Fibroblast of the aortic adventitia (primary cell): ENCODE measurements at regions not wholly inside any gene's neighbourhood (a gene's known extent, or its start where the extent isn't known, plus 50 kb on each side); places are given as distances from the start of the nearest gene placed in this dataset.
A peak's percentile ranks its signal among the peaks of the same experiment; 100 is the strongest.

Experiments
- DNase-seq: peaks from one replicate; pipeline ENCODE4 v3.0.0-alpha.2; 2010; ENCODE audit warnings: low read depth
- H3K4me3 ChIP-seq: 2 replicates; pipeline ENCODE4 v1.5.1; 2011; ENCODE audit warnings: low read depth, mild to moderate bottlenecking, control low read depth, low read length, moderate library complexity
- TF ChIP-seq, protein P1 (sequence below): IDR thresholded peaks from 2 replicates; pipeline ENCODE4 v1.5.1; 2011; ENCODE audit warnings: mild to moderate bottlenecking, low read length, control low read depth, inconsistent platforms; ENCODE audit not compliant: insufficient read depth

DNA sequence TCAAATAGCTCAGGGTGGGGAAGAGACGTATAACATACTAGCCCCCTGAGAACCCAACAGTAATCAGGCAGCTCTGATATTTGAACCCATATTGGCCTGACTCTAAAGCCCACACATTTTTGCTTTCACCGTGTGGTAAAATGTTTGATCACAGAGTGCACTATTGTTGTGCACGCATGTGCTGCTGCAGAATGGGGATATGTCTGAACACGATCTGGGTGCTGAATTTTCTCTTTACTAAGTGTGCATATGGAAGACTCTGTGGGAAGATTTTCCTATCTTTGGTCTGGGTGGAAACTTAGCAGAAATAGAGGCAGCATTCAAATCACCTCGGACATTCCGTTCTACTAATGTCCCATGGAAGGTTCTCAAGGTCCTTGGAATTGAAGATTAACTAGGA, 800.1 kb downstream of the TFAP2A start:
- H3K4me3 ChIP-seq = no peak overlapping the region
- TF ChIP-seq, protein P1, sequence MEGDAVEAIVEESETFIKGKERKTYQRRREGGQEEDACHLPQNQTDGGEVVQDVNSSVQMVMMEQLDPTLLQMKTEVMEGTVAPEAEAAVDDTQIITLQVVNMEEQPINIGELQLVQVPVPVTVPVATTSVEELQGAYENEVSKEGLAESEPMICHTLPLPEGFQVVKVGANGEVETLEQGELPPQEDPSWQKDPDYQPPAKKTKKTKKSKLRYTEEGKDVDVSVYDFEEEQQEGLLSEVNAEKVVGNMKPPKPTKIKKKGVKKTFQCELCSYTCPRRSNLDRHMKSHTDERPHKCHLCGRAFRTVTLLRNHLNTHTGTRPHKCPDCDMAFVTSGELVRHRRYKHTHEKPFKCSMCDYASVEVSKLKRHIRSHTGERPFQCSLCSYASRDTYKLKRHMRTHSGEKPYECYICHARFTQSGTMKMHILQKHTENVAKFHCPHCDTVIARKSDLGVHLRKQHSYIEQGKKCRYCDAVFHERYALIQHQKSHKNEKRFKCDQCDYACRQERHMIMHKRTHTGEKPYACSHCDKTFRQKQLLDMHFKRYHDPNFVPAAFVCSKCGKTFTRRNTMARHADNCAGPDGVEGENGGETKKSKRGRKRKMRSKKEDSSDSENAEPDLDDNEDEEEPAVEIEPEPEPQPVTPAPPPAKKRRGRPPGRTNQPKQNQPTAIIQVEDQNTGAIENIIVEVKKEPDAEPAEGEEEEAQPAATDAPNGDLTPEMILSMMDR = no peak
- DNase-seq = no peak

- no peak for DNase-seq
- H3K4me3 ChIP-seq = no peak overlapping the region
- TF ChIP-seq, protein P1 = no peak
These were observed 802.4 kb downstream of the TFAP2A start for GRCh38 chr6:9612489-9612888.

DNA sequence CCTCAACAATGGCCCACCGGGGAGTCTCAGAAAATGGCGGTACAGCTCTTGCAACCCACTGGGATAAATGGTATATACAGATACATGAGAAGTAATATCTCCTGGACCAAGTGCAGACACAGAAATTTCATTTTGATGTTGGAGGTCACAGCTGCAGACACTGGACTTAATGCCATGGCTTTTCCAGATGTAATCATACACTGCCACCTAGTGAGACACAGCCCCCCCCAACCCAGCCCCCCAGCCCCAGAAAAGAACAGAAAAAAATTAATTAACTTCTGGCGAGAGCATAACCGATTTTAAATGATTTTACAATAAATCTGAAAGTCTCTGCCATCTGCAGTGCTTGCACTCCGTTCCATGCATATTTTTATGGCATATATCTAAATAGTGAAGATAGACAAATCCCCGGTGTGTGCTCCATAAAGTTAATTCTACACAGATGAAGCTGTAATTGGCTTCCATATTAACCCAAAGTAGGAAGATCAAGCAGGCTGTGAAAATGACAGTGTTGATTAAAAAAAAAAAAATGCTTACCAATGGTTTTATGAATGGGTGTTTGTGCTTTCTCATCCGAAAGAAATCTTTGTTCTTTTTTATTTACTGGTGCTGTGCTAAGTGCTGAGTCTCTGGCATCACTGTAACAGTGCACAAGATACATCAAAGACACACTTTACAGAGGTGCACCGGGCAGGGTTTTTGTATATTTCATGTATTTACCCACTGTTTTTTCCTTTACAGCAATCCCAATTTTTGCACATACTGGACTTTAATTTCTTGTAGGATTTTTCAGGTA, 804.1 kb downstream of the TFAP2A start:
- DNase-seq = peak; percentile 4

DNA sequence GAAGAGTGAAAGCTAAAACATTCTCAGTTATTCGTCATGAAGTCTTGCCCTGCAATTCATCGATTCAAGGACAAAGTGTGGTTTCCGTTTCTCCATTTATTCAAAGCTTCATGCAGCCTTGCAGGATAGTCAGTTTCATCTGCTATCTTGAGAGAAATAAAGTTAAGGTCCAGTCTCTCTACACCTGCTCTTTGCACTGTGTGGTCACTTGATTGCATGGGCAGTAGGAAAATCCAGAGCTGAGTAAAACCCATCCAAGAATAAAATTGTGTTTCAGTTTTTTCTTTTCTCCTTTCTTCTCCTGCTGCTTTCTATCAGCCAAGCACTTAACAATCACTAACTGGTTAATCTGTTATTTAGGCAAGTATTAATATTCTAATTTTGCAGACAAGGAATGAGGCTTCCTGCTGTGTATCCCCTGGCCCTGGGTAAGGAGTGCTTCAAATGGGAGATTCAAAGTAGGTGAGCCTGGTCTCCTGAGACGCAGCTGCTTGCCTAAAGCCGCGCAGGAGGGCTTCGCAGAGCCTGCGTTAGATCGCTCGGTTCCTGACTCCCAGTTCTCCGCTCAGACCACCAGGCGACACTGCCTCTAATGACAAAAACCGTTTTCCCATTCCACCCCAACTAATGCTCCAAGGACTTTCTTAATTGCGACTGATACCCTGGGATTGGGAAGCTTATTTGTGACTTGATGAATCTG, 808.3 kb downstream of the TFAP2A start:
- no peak for DNase-seq
- no peak overlapping the region for H3K4me3 ChIP-seq
- TF ChIP-seq, protein P1 = no peak

More for the DNA sequence above, 804.1 kb downstream of the TFAP2A start:
- TF ChIP-seq, protein P1 = no peak
- H3K4me3 ChIP-seq = no peak overlapping the region

GRCh38 chr6:9594746-9595145, 820.1 kb downstream of the TFAP2A start:
- H3K4me3 ChIP-seq = no peak overlapping the region
- TF ChIP-seq, protein P1 = no peak
- DNase-seq = no peak

DNA sequence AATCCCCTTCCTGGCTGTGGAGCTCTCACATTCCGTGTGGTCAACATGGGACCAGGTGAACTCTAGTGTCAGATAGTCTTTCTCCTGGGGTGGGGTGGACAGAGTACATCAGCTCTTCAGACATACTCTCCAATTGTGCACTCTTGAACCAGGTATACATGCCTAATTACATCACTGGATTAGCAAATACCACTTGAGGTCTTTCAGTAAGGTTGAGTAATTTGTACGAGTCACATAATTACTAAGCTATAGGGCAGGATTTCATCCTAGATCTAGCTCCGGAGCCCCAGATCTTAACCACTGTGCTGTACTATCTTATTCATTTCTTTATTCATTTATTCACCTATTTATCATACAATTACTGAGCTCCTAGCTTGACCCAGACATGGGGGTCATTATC, 821.3 kb downstream of the TFAP2A start:
- no peak for DNase-seq
- TF ChIP-seq, protein P1 = no peak
- H3K4me3 ChIP-seq = no peak overlapping the region
